ENCODE measurements at regions not wholly inside any gene's neighbourhood (a gene's known extent, or its start where the extent isn't known, plus 50 kb on each side); places are given as distances from the start of the nearest gene placed in this dataset.

GRCh38 chr3:150101016-150101415 lies 130.3 kb upstream of the PFN2 start:
- Mint-ChIP-seq H3K4me1 (peaks cover 24% of the 10 kb centered on the region), H3K27ac (no peak overlapping the region), H3K4me3 (no peak overlapping the region), H3K27me3 (ENCODE audit: low read depth) (no peaks in the 10 kb centered on the region), H3K9me3 (peaks cover 13% of the 10 kb centered on the region), H3K36me3 (peaks cover 12% of the 10 kb centered on the region; the same call in 1 of the 2 replicates)
- POLR2A ChIA-PET = no interaction called here
- TF ChIP-seq SMAD4 (CRISPR knock-in tag; IDR thresholded peaks at IDR 0.05) (no peak), ZNF219 (CRISPR knock-in tag; IDR thresholded peaks at IDR 0.05; ENCODE audit: borderline replicate concordance) (no peak), FOXK1 (CRISPR knock-in tag; IDR thresholded peaks at IDR 0.05) (no peak), MXD4 (CRISPR knock-in tag; IDR thresholded peaks at IDR 0.05; ENCODE audit: borderline replicate concordance) (no peak), ATF6 (CRISPR knock-in tag; IDR thresholded peaks at IDR 0.05) (no peak), ATF2 (CRISPR knock-in tag; IDR thresholded peaks at IDR 0.05; ENCODE audit: borderline replicate concordance, low read depth) (no peak), E2F5 (CRISPR knock-in tag; IDR thresholded peaks at IDR 0.05) (no peak)
- no peak for ATAC-seq
- DNase-seq (ENCODE audit: low spot score) = no peak
- CTCF ChIA-PET = no interaction called here

- Mint-ChIP-seq H3K9me3 (peaks cover 13% of the 10 kb centered on the region), H3K36me3 (peaks cover 12% of the 10 kb centered on the region; the same call in 1 of the 2 replicates), H3K27me3 (ENCODE audit: low read depth) (no peaks in the 10 kb centered on the region), H3K27ac (no peak overlapping the region), H3K4me3 (no peak overlapping the region), H3K4me1 (peaks cover 31% of the 10 kb centered on the region)
- no peak for DNase-seq (ENCODE audit: low spot score)
- TF ChIP-seq ZNF396 (CRISPR knock-in tag; IDR thresholded peaks at IDR 0.05; ENCODE audit: borderline replicate concordance) = no peak
- TF ChIP-seq ERG (CRISPR knock-in tag; IDR thresholded peaks at IDR 0.05) = no peak
- no peak for TF ChIP-seq CTCF (IDR thresholded peaks at IDR 0.05)
- TF ChIP-seq IRF1 (CRISPR knock-in tag; IDR thresholded peaks at IDR 0.05) = no peak
- TF ChIP-seq ZNF121 (CRISPR knock-in tag; IDR thresholded peaks at IDR 0.05) = no peak
- no peak for TF ChIP-seq ZNF423 (CRISPR knock-in tag; IDR thresholded peaks at IDR 0.05)
- TF ChIP-seq NR1H2 (CRISPR knock-in tag; IDR thresholded peaks at IDR 0.05) = no peak
- no peak for TF ChIP-seq FOXJ3 (CRISPR knock-in tag; IDR thresholded peaks at IDR 0.05; ENCODE audit: borderline replicate concordance)
- TF ChIP-seq CDX4 (CRISPR knock-in tag; IDR thresholded peaks at IDR 0.05; ENCODE audit: borderline replicate concordance) = no peak
- no peak for TF ChIP-seq HMGA2 (CRISPR knock-in tag; IDR thresholded peaks at IDR 0.05)
- no peak for TF ChIP-seq ELF4 (CRISPR knock-in tag; IDR thresholded peaks at IDR 0.05; ENCODE audit: low read depth)
- no peak for TF ChIP-seq FOXP4 (CRISPR knock-in tag; IDR thresholded peaks at IDR 0.05)
- no peak for TF ChIP-seq ZNF138 (CRISPR knock-in tag; conservative IDR thresholded peaks at IDR 0.05)
- no peak for TF ChIP-seq EMX1 (CRISPR knock-in tag; IDR thresholded peaks at IDR 0.05)
- TF ChIP-seq USF1 (CRISPR knock-in tag; IDR thresholded peaks at IDR 0.05) = no peak
- TF ChIP-seq FOXP1 (CRISPR knock-in tag; IDR thresholded peaks at IDR 0.05; ENCODE audit: borderline replicate concordance) = no peak
- no peak for TF ChIP-seq TEAD1 (CRISPR knock-in tag; IDR thresholded peaks at IDR 0.05)
- CTCF ChIA-PET = no interaction called here
- no peak for ATAC-seq
- POLR2A ChIA-PET = no interaction called here
Measured at GRCh38 chr3:150098621-150099020, 127.9 kb upstream of the PFN2 start.
